HCT116 (cell line): ENCODE measurements at regions not wholly inside any gene's neighbourhood (a gene's known extent, or its start where the extent isn't known, plus 50 kb on each side); places are given as distances from the start of the nearest gene placed in this dataset.

Experiments used
- ATAC-seq: fragments of 200-7000 bp; cut with Tn5 transposase; 2 replicates; pipeline ENCODE4 v1.9.1; 2020; ENCODE audit warnings: mild to moderate bottlenecking, moderate library complexity
- BruUV-seq: library from RNA; stranded (reverse); fragments of 400-500 nt; replicated peaks from 2 replicates; lab custom pipeline; 2021; lab: Mats Ljungman, UMichigan
- CTCF ChIA-PET: fragments of 300-600 bp; sonication (Branson Sonifier 250); formaldehyde crosslinking; loops from one replicate; lab custom pipeline; 2021; ENCODE audit warnings: antibody characterized with exemption; lab: Charles Lee
- POLR2A ChIA-PET: fragments of 300-600, 350-600 bp; sonication (Branson Sonifier 250); formaldehyde crosslinking; loops from one replicate; lab custom pipeline; 2021; ENCODE audit warnings: antibody characterized with exemption; lab: Charles Lee
- RAD21 ChIA-PET, 2 experiments: fragments of 300-600 bp; sonication (Branson Sonifier 250); formaldehyde crosslinking; loops; one replicate each; lab custom pipeline; 2023; ENCODE audit warnings: low total read pairs in 2 of 2; ENCODE audit not compliant: uncharacterized antibody in 2 of 2, unreplicated experiment in 2 of 2, low non-redundant PET in 1 of 2; lab: Charles Lee
- DNase-seq: peaks from one replicate; pipeline ENCODE4 v3.0.0-alpha.2; 2010; ENCODE audit warnings: low read depth, low spot score
- H2AFZ ChIP-seq: fragments of 200-600 bp; shearing (Covaris generic), sonication (generic); 2 replicates; pipeline ENCODE4 v1.6.1; 2017; ENCODE audit warnings: low read depth, mixed run types, mixed read lengths, antibody characterized with exemption, low read length; ENCODE audit not compliant: poor library complexity, severe bottlenecking
- H3K27ac ChIP-seq: 2 replicates; pipeline ENCODE4 v1.5.1; 2012; ENCODE audit warnings: low read depth, low read length
- H3K27me3 ChIP-seq: fragments of 200-600 bp; sonication (generic); 2 replicates; pipeline ENCODE4 v1.6.1; 2016; ENCODE audit warnings: mixed run types, low read length, mixed read lengths; ENCODE audit not compliant: insufficient read depth
- H3K36me3 ChIP-seq, 2 experiments: fragments of 200-500 bp in 1 of 2; fragments of 200-600 bp in 1 of 2; sonication (Bioruptor generic) in 1 of 2; sonication (generic) in 1 of 2; 2 replicates each; pipeline versions ENCODE4 v1.5.1 to v1.6.1; 2014 to 2016; ENCODE audit warnings: low read length in 2 of 2, inconsistent platforms in 1 of 2, mixed read lengths in 1 of 2, mixed run types in 1 of 2; ENCODE audit not compliant: insufficient read depth in 2 of 2, control insufficient read depth in 1 of 2
- H3K4me1 ChIP-seq, 2 experiments: fragments of 200-600 bp in 1 of 2; sonication (generic) in 1 of 2; 2 replicates each; pipeline versions ENCODE4 v1.5.1 to v1.6.1; 2012 to 2017; ENCODE audit warnings: low read length in 2 of 2, inconsistent platforms in 1 of 2, mild to moderate bottlenecking in 1 of 2, mixed read lengths in 1 of 2, mixed run types in 1 of 2, moderate library complexity in 1 of 2; ENCODE audit not compliant: insufficient read depth in 2 of 2, control insufficient read depth in 1 of 2
- H3K4me2 ChIP-seq: fragments of 200-600 bp; sonication (generic); 2 replicates; pipeline ENCODE4 v1.6.1; 2017; ENCODE audit warnings: mixed run types, low read length, mixed read lengths
- H3K4me3 ChIP-seq, 2 experiments: fragments of 200-600 bp in 1 of 2; sonication (generic) in 1 of 2; replicated peaks in 1 of 2; 2 replicates each; pipeline ENCODE4 v1.5.1; 2011 to 2016; ENCODE audit warnings: low read length in 2 of 2, control low read depth in 1 of 2, low read depth in 1 of 2, mild to moderate bottlenecking in 1 of 2, mixed read lengths in 1 of 2, mixed run types in 1 of 2
- H3K79me2 ChIP-seq: fragments of 200-600 bp; sonication (generic); 2 replicates; pipeline ENCODE4 v1.6.1; 2017; ENCODE audit warnings: mild to moderate bottlenecking, mixed run types, low read length, moderate library complexity, mixed read lengths; ENCODE audit not compliant: insufficient read depth
- H3K9ac ChIP-seq: fragments of 200-600 bp; sonication (generic); 2 replicates; pipeline ENCODE4 v1.6.1; 2016; ENCODE audit warnings: low read length, mixed read lengths
- H3K9me2 ChIP-seq: fragments of 200-600 bp; sonication (generic), shearing (Covaris generic); 2 replicates; pipeline ENCODE4 v1.6.1; 2017; ENCODE audit warnings: mixed run types, mild to moderate bottlenecking, moderate library complexity; ENCODE audit not compliant: insufficient read depth
- H3K9me3 ChIP-seq, 2 experiments: fragments of 200-500 bp in 1 of 2; fragments of 200-600 bp in 1 of 2; sonication (Bioruptor generic) in 1 of 2; sonication (generic) in 1 of 2; 2 replicates each; pipeline ENCODE4 v1.6.1; 2014 to 2017; ENCODE audit warnings: low read length in 2 of 2, mixed read lengths in 2 of 2, inconsistent platforms in 1 of 2, low read depth in 1 of 2, mild to moderate bottlenecking in 1 of 2, mixed run types in 1 of 2, moderate library complexity in 1 of 2; ENCODE audit not compliant: control insufficient read depth in 1 of 2, insufficient read depth in 1 of 2
- H4K20me1 ChIP-seq: fragments of 200-600 bp; sonication (generic), shearing (Covaris generic); 2 replicates; pipeline ENCODE4 v1.6.1; 2017; ENCODE audit warnings: mixed run types, mild to moderate bottlenecking, moderate library complexity; ENCODE audit not compliant: insufficient read depth
- CBX3 ChIP-seq: IDR thresholded peaks from 2 replicates; pipeline ENCODE4 v1.6.1; 2012; ENCODE audit warnings: low read depth
- CEBPB ChIP-seq: IDR thresholded peaks from 2 replicates; pipeline ENCODE4 v1.6.1; 2012; ENCODE audit warnings: low read depth
- ELF1 ChIP-seq: IDR thresholded peaks from 2 replicates; pipeline ENCODE4 v1.6.1; 2012; ENCODE audit warnings: low read depth, borderline replicate concordance
- EZH2phosphoT487 ChIP-seq: fragments of 200-600 bp; IDR thresholded peaks from 2 replicates; pipeline ENCODE4 v1.6.1; 2018; ENCODE audit warnings: antibody characterized with exemption, borderline replicate concordance
- JUND ChIP-seq: IDR thresholded peaks from 2 replicates; pipeline ENCODE4 v1.6.1; 2012
- MAX ChIP-seq: IDR thresholded peaks from 2 replicates; pipeline ENCODE4 v1.6.1; 2012
- POLR2A ChIP-seq: IDR thresholded peaks from 2 replicates; pipeline ENCODE4 v1.7.0; 2011; ENCODE audit warnings: borderline replicate concordance; ENCODE audit not compliant: insufficient read depth, insufficient read length; ENCODE audit errors: extremely low read depth
- POLR2AphosphoS5 ChIP-seq: IDR thresholded peaks from 2 replicates; pipeline ENCODE4 v1.6.1; 2011; ENCODE audit warnings: mild to moderate bottlenecking, low read depth, low read length, moderate library complexity
- RAD21 ChIP-seq: IDR thresholded peaks from 2 replicates; pipeline ENCODE4 v1.6.1; 2012; ENCODE audit warnings: low read depth, mild to moderate bottlenecking
- REST ChIP-seq: IDR thresholded peaks from 2 replicates; pipeline ENCODE4 v1.6.1; 2012; ENCODE audit warnings: low read depth
- SIN3A ChIP-seq: IDR thresholded peaks from 2 replicates; pipeline ENCODE4 v1.6.1; 2012; ENCODE audit warnings: low read depth
- SP1 ChIP-seq: IDR thresholded peaks from 2 replicates; pipeline ENCODE4 v1.6.1; 2012; ENCODE audit warnings: low read depth
- SRF ChIP-seq: IDR thresholded peaks from 2 replicates; pipeline ENCODE4 v1.6.1; 2012; ENCODE audit warnings: low read depth
- TCF7L2 ChIP-seq: IDR thresholded peaks from 2 replicates; pipeline ENCODE4 v1.7.0; 2011; ENCODE audit warnings: borderline replicate concordance, inconsistent platforms; ENCODE audit not compliant: insufficient read depth, insufficient read length; ENCODE audit errors: extremely low read depth
- ZBTB33 ChIP-seq: IDR thresholded peaks from 2 replicates; pipeline ENCODE4 v1.6.1; 2011; ENCODE audit warnings: mild to moderate bottlenecking, low read length, moderate library complexity; ENCODE audit not compliant: insufficient replicate concordance; ENCODE audit errors: extremely low read depth
- ZFX ChIP-seq: fragments of 450-650 bp; IDR thresholded peaks from 2 replicates; pipeline ENCODE4 v1.6.1; 2017
- ZNF274 ChIP-seq: fragments of 200-500 bp; sonication (Bioruptor generic); IDR thresholded peaks from 2 replicates; pipeline ENCODE4 v1.6.1; 2014; ENCODE audit warnings: mild to moderate bottlenecking, low read depth, low read length, inconsistent platforms
- intact Hi-C: fragments of 100-400 bp; cut with micrococcal nuclease; formaldehyde crosslinking; loops from 2 replicates; pipeline ENCODE4 v1.10.0; 2022

- intact Hi-C loops = no loop called here
- Histone ChIP-seq H4K20me1 (no peaks in the 10 kb centered on the region), H3K9me2 (no peaks in the 10 kb centered on the region), H3K27me3 (no peaks in the 10 kb centered on the region), H2AFZ (no peak overlapping the region)
- TF ChIP-seq EZH2phosphoT487 = no peak
- no peak for TF ChIP-seq SRF
- TF ChIP-seq POLR2AphosphoS5 = no peak
- no peak for TF ChIP-seq CBX3
- no peak for TF ChIP-seq TCF7L2
- TF ChIP-seq MAX = no peak
- no peak for TF ChIP-seq SIN3A
- TF ChIP-seq ZFX = no peak
- no peak for TF ChIP-seq REST
- no peak for TF ChIP-seq ELF1
- TF ChIP-seq POLR2A = no peak
- no peak for TF ChIP-seq JUND
- no peak for TF ChIP-seq ZBTB33
- TF ChIP-seq RAD21 = no peak
- no peak for TF ChIP-seq SP1
- no peak for TF ChIP-seq CEBPB
- no peak for TF ChIP-seq ZNF274
- TF ChIP-seq, all 23 proteins: peak for 0
- H3K36me3 ChIP-seq = no peaks in the 10 kb centered on the region
- H3K4me3 ChIP-seq = no peak overlapping the region
- ChIA-PET POLR2A (no interaction called here), RAD21 (no interaction called here), CTCF (no interaction called here)
- DNase-seq (no peak), ATAC-seq (no peak)
- H3K4me1 ChIP-seq = no peaks in the 10 kb centered on the region
- H3K4me2 ChIP-seq = no peak overlapping the region
- H3K27ac ChIP-seq = no peak overlapping the region
- H3K9ac ChIP-seq = no peak overlapping the region
- no TSS peak for BruUV-seq
- H3K79me2 ChIP-seq = no peaks in the 10 kb centered on the region
- H3K9me3 ChIP-seq = peaks cover 0 to 13% of the 10 kb centered on the region in 2 experiments; a peak in 2 of 4 replicates
Observed at GRCh38 chr1:105485207-105485606, 1571.3 kb upstream of the PRMT6 start.
